IMR-90 (cell line): ENCODE measurements at regions not wholly inside any gene's neighbourhood (a gene's known extent, or its start where the extent isn't known, plus 50 kb on each side); places are given as distances from the start of the nearest gene placed in this dataset.

ENCODE experiments used
- ATAC-seq: fragments of 200-7000 bp; cut with Tn5 transposase; 2 replicates; pipeline ENCODE4 v1.9.1; 2020; ENCODE audit warnings: low read depth, mild to moderate bottlenecking, moderate library complexity
- BruUV-seq: library from RNA; stranded (reverse); fragments of 400-500 nt; replicated peaks from 2 replicates; lab custom pipeline; 2021; lab: Mats Ljungman, UMichigan
- CTCF ChIA-PET: fragments of 300-600 bp; formaldehyde crosslinking; extraction: SDS; loops from one replicate; lab custom pipeline; 2021; ENCODE audit warnings: antibody characterized with exemption; lab: Yijun Ruan, JAX
- POLR2A ChIA-PET: fragments of 300-600 bp; sonication (Branson Sonifier 250); formaldehyde crosslinking; loops from one replicate; lab custom pipeline; 2022; ENCODE audit warnings: antibody characterized with exemption; ENCODE audit not compliant: unreplicated experiment; lab: Charles Lee
- DNase-seq: peaks from one replicate; pipeline ENCODE4 v3.0.0; 2013
- H2AFZ ChIP-seq: replicated peaks from 2 replicates; pipeline ENCODE3; 2013; ENCODE audit warnings: low read length, mild to moderate bottlenecking; ENCODE audit not compliant: poor library complexity
- H2AK5ac ChIP-seq: 2 replicates; pipeline ENCODE4 v1.6.1; 2013; ENCODE audit warnings: low read depth, low read length, inconsistent platforms
- H2AK9ac ChIP-seq: replicated peaks from 2 replicates; pipeline ENCODE3; 2013; ENCODE audit warnings: mild to moderate bottlenecking, low read depth, low read length, moderate library complexity; ENCODE audit not compliant: poor library complexity
- H2BK120ac ChIP-seq: 2 replicates; pipeline ENCODE4 v1.6.1; 2013; ENCODE audit warnings: low read depth, low read length, inconsistent platforms
- H2BK15ac ChIP-seq: 3 replicates; pipeline ENCODE4 v1.6.1; 2013; ENCODE audit warnings: low read depth, low read length, inconsistent platforms
- H2BK20ac ChIP-seq: 2 replicates; pipeline ENCODE4 v1.6.1; 2013; ENCODE audit warnings: low read depth, mild to moderate bottlenecking, inconsistent platforms, low read length, moderate library complexity
- H2BK5ac ChIP-seq: 2 replicates; pipeline ENCODE4 v1.6.1; 2013; ENCODE audit warnings: mild to moderate bottlenecking, low read depth, low read length, inconsistent platforms; ENCODE audit not compliant: poor library complexity, severe bottlenecking
- H3K14ac ChIP-seq: replicated peaks from 2 replicates; pipeline ENCODE4 v1.6.1; 2013; ENCODE audit warnings: low read depth, low read length, inconsistent platforms
- H3K18ac ChIP-seq: 2 replicates; pipeline ENCODE4 v1.6.1; 2013; ENCODE audit warnings: low read depth, low read length, control low read depth
- H3K23ac ChIP-seq: 2 replicates; pipeline ENCODE4 v1.6.1; 2013; ENCODE audit warnings: low read depth, low read length, inconsistent platforms
- H3K27ac ChIP-seq: 2 replicates; pipeline ENCODE4 v1.5.1; 2013; ENCODE audit warnings: mild to moderate bottlenecking, control low read depth, low read length; ENCODE audit not compliant: insufficient read depth
- H3K27me3 ChIP-seq: 2 replicates; pipeline ENCODE4 v1.6.1; 2013; ENCODE audit warnings: low read length; ENCODE audit not compliant: control insufficient read depth, insufficient read depth
- H3K36me3 ChIP-seq: 2 replicates; pipeline ENCODE4 v1.6.1; 2013; ENCODE audit warnings: low read length, mixed read lengths; ENCODE audit not compliant: control insufficient read depth, insufficient read depth
- H3K4ac ChIP-seq: 2 replicates; pipeline ENCODE4 v1.6.1; 2013; ENCODE audit warnings: low read depth, low read length, inconsistent platforms
- H3K4me1 ChIP-seq: 2 replicates; pipeline ENCODE4 v1.6.1; 2013; ENCODE audit warnings: low read length, mixed read lengths; ENCODE audit not compliant: control insufficient read depth, insufficient read depth
- H3K4me2 ChIP-seq: 2 replicates; pipeline ENCODE4 v1.6.1; 2013; ENCODE audit warnings: low read depth, mild to moderate bottlenecking, control low read depth, low read length, moderate library complexity
- H3K4me3 ChIP-seq: 2 replicates; pipeline ENCODE4 v1.5.1; 2013; ENCODE audit warnings: low read depth, mild to moderate bottlenecking, control low read depth, low read length, moderate library complexity; ENCODE audit not compliant: insufficient read depth
- H3K56ac ChIP-seq: 2 replicates; pipeline ENCODE4 v1.6.1; 2013; ENCODE audit warnings: low read length, inconsistent platforms; ENCODE audit not compliant: insufficient read depth; ENCODE audit errors: extremely low read depth
- H3K79me1 ChIP-seq, 2 experiments: 2 replicates each; pipeline ENCODE4 v1.6.1; 2013; ENCODE audit warnings: low read length in 2 of 2, inconsistent platforms in 1 of 2, low read depth in 1 of 2
- H3K9ac ChIP-seq: 2 replicates; pipeline ENCODE4 v1.6.1; 2013; ENCODE audit warnings: low read depth, low read length, control low read depth
- H3K9me1 ChIP-seq: 2 replicates; pipeline ENCODE4 v1.6.1; 2013; ENCODE audit warnings: low read length, inconsistent platforms; ENCODE audit not compliant: insufficient read depth
- H3K9me3 ChIP-seq: 2 replicates; pipeline ENCODE4 v1.6.1; 2013; ENCODE audit warnings: low read length; ENCODE audit not compliant: control insufficient read depth, insufficient read depth
- H4K20me1 ChIP-seq: 2 replicates; pipeline ENCODE4 v1.6.1; 2013; ENCODE audit warnings: low read length, inconsistent platforms; ENCODE audit not compliant: insufficient read depth
- H4K5ac ChIP-seq: 2 replicates; pipeline ENCODE4 v1.6.1; 2013; ENCODE audit warnings: mild to moderate bottlenecking, low read depth, low read length, control low read depth
- H4K8ac ChIP-seq, 2 experiments: 2 replicates each; pipeline ENCODE4 v1.6.1; 2013; ENCODE audit warnings: low read depth in 2 of 2, low read length in 2 of 2, control low read depth in 1 of 2, inconsistent platforms in 1 of 2
- H4K91ac ChIP-seq: 2 replicates; pipeline ENCODE4 v1.6.1; 2013; ENCODE audit warnings: low read depth, low read length, inconsistent platforms; ENCODE audit not compliant: insufficient read depth
- BHLHE40 ChIP-seq: fragments of 150-350 bp; IDR thresholded peaks from 2 replicates; pipeline ENCODE4 v1.6.1; 2016; ENCODE audit warnings: mild to moderate bottlenecking, low read depth, low read length
- CEBPB ChIP-seq: IDR thresholded peaks from 2 replicates; pipeline ENCODE4 v1.6.1; 2012; ENCODE audit warnings: low read depth, low read length, improper control_type of control experiment
- CHD1 ChIP-seq: IDR thresholded peaks from 2 replicates; pipeline ENCODE4 v1.6.1; 2012; ENCODE audit warnings: low read depth, low read length, improper control_type of control experiment
- FOS ChIP-seq: fragments of 150-350 bp; IDR thresholded peaks from 2 replicates; pipeline ENCODE4 v1.6.1; 2016; ENCODE audit warnings: low read depth, low read length
- MAFK ChIP-seq: IDR thresholded peaks from 2 replicates; pipeline ENCODE4 v1.6.1; 2012; ENCODE audit warnings: low read depth, low read length, improper control_type of control experiment
- MAZ ChIP-seq: IDR thresholded peaks from 2 replicates; pipeline ENCODE4 v1.6.1; 2012; ENCODE audit warnings: low read depth, mild to moderate bottlenecking, low read length, improper control_type of control experiment, moderate library complexity, borderline replicate concordance
- MXI1 ChIP-seq: IDR thresholded peaks from 2 replicates; pipeline ENCODE4 v1.6.1; 2012; ENCODE audit warnings: low read depth, mild to moderate bottlenecking, low read length, moderate library complexity, borderline replicate concordance
- NFE2L2 ChIP-seq: fragments of 150-350 bp; IDR thresholded peaks from 2 replicates; pipeline ENCODE4 v1.6.1; 2016; ENCODE audit warnings: low read depth, mild to moderate bottlenecking, low read length
- POLR2A ChIP-seq: IDR thresholded peaks from 2 replicates; pipeline ENCODE4 v1.6.1; 2012; ENCODE audit warnings: mild to moderate bottlenecking, low read depth, low read length
- RAD21 ChIP-seq: IDR thresholded peaks from 2 replicates; pipeline ENCODE4 v1.6.1; 2012; ENCODE audit warnings: low read length, improper control_type of control experiment
- RCOR1 ChIP-seq: IDR thresholded peaks from 2 replicates; pipeline ENCODE4 v1.6.1; 2012; ENCODE audit warnings: mild to moderate bottlenecking, low read length, improper control_type of control experiment; ENCODE audit not compliant: insufficient replicate concordance
- RFX5 ChIP-seq: IDR thresholded peaks from 2 replicates; pipeline ENCODE4 v1.8.0; 2012; ENCODE audit warnings: low read depth, mild to moderate bottlenecking, low read length, moderate library complexity
- SMC3 ChIP-seq: fragments of 150-350 bp; IDR thresholded peaks from 2 replicates; pipeline ENCODE4 v1.6.1; 2016; ENCODE audit warnings: low read depth, mild to moderate bottlenecking, antibody characterized with exemption, low read length, moderate library complexity
- WGBS, 2 experiments: methylation state at CpG; one replicate each; pipeline versions ENCODE4 v1.1.5 to v1.1.7; 2013; ENCODE audit warnings: missing lambda C conversion rate in 2 of 2; ENCODE audit not compliant: insufficient read length in 1 of 2; ENCODE audit errors: extremely low coverage in 2 of 2; 5-methylcytosine and 5-hydroxymethylcytosine counted together
- dilution Hi-C: fragments of 300-500 bp; cut with HindIII; formaldehyde crosslinking; loops from one replicate; pipeline ENCODE4 v1.14.3; 2018; ENCODE audit warnings: low sequenced_read_pairs; ENCODE audit not compliant: unreplicated experiment
- in situ Hi-C: fragments of 300-500 bp; cut with MboI; formaldehyde crosslinking; loops from 3 replicates; pipeline ENCODE4 v1.14.3; 2019; ENCODE audit warnings: low sequenced_read_pairs, inconsistent platforms, mixed read lengths
- intact Hi-C: fragments of 100-400 bp; cut with micrococcal nuclease; formaldehyde crosslinking; loops from 2 replicates; pipeline ENCODE4 v1.10.0; 2022
- TF ChIP-seq, protein P1 (sequence below): fragments of 150-350 bp; IDR thresholded peaks from 2 replicates; pipeline ENCODE4 v1.6.1; 2016; ENCODE audit warnings: low read depth, mild to moderate bottlenecking, low read length, moderate library complexity, borderline replicate concordance
- TF ChIP-seq, protein P2 (sequence below): conservative IDR thresholded peaks from 2 replicates; pipeline ENCODE4 v1.5.1; 2012; ENCODE audit warnings: mild to moderate bottlenecking, low read depth, low read length, improper control_type of control experiment
- TF ChIP-seq, protein P3 (sequence below): fragments of 150-350 bp; IDR thresholded peaks from 2 replicates; pipeline ENCODE4 v1.6.1; 2017; ENCODE audit warnings: mild to moderate bottlenecking, antibody characterized with exemption, low read length, low read depth

DNA sequence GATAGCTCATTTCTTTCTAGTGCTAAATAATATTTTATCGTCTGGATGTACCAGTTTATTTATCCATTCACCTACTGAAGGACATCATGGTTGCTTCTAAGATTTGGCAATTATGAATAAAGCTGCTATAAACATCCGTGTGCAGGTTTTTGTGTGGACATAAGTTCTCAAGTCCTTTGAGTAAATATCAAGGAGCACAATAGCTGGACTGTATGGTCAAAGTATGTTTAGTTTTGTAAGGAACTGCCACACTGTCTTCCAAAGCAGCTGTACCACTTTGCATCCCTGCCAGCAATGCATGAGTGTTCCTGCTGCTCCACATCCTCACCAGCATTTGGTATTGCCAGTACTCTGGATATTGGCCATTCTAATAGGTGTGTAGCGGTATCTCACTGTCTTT lies 447.4 kb downstream of the MED13L start:
- Histone ChIP-seq H3K23ac (no peak overlapping the region), H3K36me3 (no peaks in the 10 kb centered on the region), H3K4me1 (no peaks in the 10 kb centered on the region), H3K9me3 (no peaks in the 10 kb centered on the region), H3K14ac (no peak overlapping the region), H4K20me1 (no peaks in the 10 kb centered on the region), H3K9ac (no peak overlapping the region), H2BK20ac (no peak overlapping the region), H4K5ac (no peak overlapping the region), H3K79me1 (no peaks in the 10 kb centered on the region), H3K4me3 (no peak overlapping the region), H3K4me2 (no peak overlapping the region), H2AK9ac (no peak overlapping the region), H3K4ac (no peak overlapping the region), H2BK5ac (no peak overlapping the region), H3K27ac (no peak overlapping the region), H2AFZ (no peak overlapping the region), H2AK5ac (no peak overlapping the region), H4K91ac (no peak overlapping the region), H3K27me3 (no peaks in the 10 kb centered on the region), H2BK15ac (no peak overlapping the region), H3K18ac (no peak overlapping the region), H3K9me1 (no peaks in the 10 kb centered on the region), H3K56ac (no peak overlapping the region), H2BK120ac (no peak overlapping the region), H4K8ac (no peak overlapping the region)
- ChIA-PET POLR2A (no interaction called here), CTCF (interaction anchor here (1.1 kb wide), 1 partner anchor 15 kb away, joined by 4 read pairs; no protein-coding TSS in a partner anchor)
- in situ Hi-C loops (no loop called here), dilution Hi-C loops (no loop called here), intact Hi-C loops (no loop called here)
- no peak for ATAC-seq
- BruUV-seq, result no TSS peak
- WGBS, 2 experiments, result no CpG with 5 or more reads among the region's 3 CpGs
- no peak for TF ChIP-seq MAFK
- no peak for TF ChIP-seq MXI1
- no peak for TF ChIP-seq NFE2L2
- no peak for TF ChIP-seq RCOR1
- TF ChIP-seq, protein P1, sequence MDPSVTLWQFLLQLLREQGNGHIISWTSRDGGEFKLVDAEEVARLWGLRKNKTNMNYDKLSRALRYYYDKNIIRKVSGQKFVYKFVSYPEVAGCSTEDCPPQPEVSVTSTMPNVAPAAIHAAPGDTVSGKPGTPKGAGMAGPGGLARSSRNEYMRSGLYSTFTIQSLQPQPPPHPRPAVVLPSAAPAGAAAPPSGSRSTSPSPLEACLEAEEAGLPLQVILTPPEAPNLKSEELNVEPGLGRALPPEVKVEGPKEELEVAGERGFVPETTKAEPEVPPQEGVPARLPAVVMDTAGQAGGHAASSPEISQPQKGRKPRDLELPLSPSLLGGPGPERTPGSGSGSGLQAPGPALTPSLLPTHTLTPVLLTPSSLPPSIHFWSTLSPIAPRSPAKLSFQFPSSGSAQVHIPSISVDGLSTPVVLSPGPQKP, result no peak
- no peak for TF ChIP-seq POLR2A
- no peak for TF ChIP-seq MAZ
- no peak for TF ChIP-seq CEBPB
- no peak for TF ChIP-seq CHD1
- TF ChIP-seq RFX5, result no peak
- TF ChIP-seq RAD21, result no peak
- TF ChIP-seq BHLHE40, result no peak
- TF ChIP-seq, protein P2, sequence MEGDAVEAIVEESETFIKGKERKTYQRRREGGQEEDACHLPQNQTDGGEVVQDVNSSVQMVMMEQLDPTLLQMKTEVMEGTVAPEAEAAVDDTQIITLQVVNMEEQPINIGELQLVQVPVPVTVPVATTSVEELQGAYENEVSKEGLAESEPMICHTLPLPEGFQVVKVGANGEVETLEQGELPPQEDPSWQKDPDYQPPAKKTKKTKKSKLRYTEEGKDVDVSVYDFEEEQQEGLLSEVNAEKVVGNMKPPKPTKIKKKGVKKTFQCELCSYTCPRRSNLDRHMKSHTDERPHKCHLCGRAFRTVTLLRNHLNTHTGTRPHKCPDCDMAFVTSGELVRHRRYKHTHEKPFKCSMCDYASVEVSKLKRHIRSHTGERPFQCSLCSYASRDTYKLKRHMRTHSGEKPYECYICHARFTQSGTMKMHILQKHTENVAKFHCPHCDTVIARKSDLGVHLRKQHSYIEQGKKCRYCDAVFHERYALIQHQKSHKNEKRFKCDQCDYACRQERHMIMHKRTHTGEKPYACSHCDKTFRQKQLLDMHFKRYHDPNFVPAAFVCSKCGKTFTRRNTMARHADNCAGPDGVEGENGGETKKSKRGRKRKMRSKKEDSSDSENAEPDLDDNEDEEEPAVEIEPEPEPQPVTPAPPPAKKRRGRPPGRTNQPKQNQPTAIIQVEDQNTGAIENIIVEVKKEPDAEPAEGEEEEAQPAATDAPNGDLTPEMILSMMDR, result no peak
- TF ChIP-seq FOS, result no peak
- TF ChIP-seq, protein P3, sequence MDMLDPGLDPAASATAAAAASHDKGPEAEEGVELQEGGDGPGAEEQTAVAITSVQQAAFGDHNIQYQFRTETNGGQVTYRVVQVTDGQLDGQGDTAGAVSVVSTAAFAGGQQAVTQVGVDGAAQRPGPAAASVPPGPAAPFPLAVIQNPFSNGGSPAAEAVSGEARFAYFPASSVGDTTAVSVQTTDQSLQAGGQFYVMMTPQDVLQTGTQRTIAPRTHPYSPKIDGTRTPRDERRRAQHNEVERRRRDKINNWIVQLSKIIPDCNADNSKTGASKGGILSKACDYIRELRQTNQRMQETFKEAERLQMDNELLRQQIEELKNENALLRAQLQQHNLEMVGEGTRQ, result no peak
- TF ChIP-seq SMC3, result no peak
- DNase-seq, result no peak
